HG03095 (cell line): ENCODE measurements at regions not wholly inside any gene's neighbourhood (a gene's known extent, or its start where the extent isn't known, plus 50 kb on each side); places are given as distances from the start of the nearest gene placed in this dataset.
"Not testable (repeated sequence)": the region's sequence is repeated elsewhere in the genome, so short reads cannot be mapped to it uniquely, and the experiment has no call there.

Experiments
- ATAC-seq: cut with Tn5 transposase; IDR thresholded peaks from one replicate; pipeline ENCODE4 v1.9.1; 2021; ENCODE audit warnings: moderate library complexity; ENCODE audit not compliant: unreplicated experiment

DNA sequence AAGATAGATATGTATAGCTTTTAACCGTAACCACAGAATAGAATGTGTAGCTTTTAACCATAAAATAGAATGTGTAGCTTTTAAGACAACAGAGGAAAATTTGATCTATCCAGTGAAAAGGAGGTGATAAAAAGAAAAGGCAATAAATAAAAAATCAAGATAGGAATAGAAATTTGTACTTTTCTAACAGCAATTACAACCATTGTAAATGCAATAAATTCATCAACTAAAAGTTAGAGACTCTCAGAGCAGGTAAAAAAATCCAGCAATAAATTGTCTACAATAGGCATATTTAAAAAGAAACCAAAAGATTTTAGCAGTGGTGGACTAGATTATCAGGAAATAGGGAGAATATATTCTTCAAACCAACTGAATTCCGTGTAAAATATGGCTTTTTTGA is 63.8 kb upstream of the ABHD2 start:
- ATAC-seq = no peak

DNA sequence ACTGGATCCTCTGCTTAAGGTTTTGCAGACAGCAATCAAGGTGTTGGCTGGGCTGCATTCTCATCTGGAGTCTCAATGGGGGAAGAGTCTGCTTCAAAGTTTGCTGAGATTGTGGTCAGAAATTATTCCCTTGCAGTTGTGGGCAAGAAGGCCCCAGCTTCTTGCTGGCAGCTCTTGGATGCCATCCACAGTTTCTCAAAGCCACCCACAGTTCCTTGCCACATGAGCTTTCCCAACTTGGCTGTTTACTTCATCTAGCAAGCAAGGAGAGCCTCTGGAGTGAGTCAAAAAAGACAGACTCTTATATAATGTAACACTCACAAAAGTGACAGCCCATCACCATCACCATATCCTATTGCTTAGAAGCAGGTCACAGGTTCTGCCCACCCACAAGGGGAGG is 62.1 kb upstream of the ABHD2 start:
- no peak for ATAC-seq

- ATAC-seq = no peak
Measured at GRCh38 chr15:89028036-89028435, 60.2 kb upstream of the ABHD2 start.

GRCh38 chr15:89030311-89030710 is 57.9 kb upstream of the ABHD2 start:
- no peak for ATAC-seq

GRCh38 chr15:89031637-89032285 is 56.5 kb upstream of the ABHD2 start:
- not testable (repeated sequence) for ATAC-seq

GRCh38 chr15:89034305-89034704 is 54.0 kb upstream of the ABHD2 start:
- ATAC-seq = no peak

GRCh38 chr15:89035150-89035549 is 53.1 kb upstream of the ABHD2 start:
- ATAC-seq = no peak

GRCh38 chr15:89035658-89036057 is 52.6 kb upstream of the ABHD2 start:
- no peak for ATAC-seq

GRCh38 chr15:89038146-89038545 is 50.1 kb upstream of the ABHD2 start:
- no peak for ATAC-seq
